Activated CD4-positive, alpha-beta memory T cell treated with anti-CD3 and anti-CD28 coated beads for 36 hours (primary cell): ENCODE measurements at regions not wholly inside any gene's neighbourhood (a gene's known extent, or its start where the extent isn't known, plus 50 kb on each side); places are given as distances from the start of the nearest gene placed in this dataset.

Experiments used
- CTCF ChIA-PET: fragments of 350-600 bp; sonication (Branson Sonifier 250); formaldehyde crosslinking; loops from one replicate; lab custom pipeline; 2021; ENCODE audit warnings: antibody characterized with exemption, inconsistent platforms; lab: Charles Lee
- POLR2A ChIA-PET: fragments of 350-600 bp; sonication (Branson Sonifier 250); formaldehyde crosslinking; loops from one replicate; lab custom pipeline; 2021; ENCODE audit warnings: antibody characterized with exemption; lab: Charles Lee
- DNase-seq: peaks from one replicate; pipeline ENCODE4 v3.0.0-alpha.2; 2020
- H3K27ac Mint-ChIP-seq: one replicate; pipeline ENCODE4 v1.8.0; 2021; ENCODE audit warnings: mixed read lengths
- H3K27me3 Mint-ChIP-seq: one replicate; pipeline ENCODE4 v1.8.0; 2021; ENCODE audit warnings: mixed read lengths
- H3K36me3 Mint-ChIP-seq: one replicate; pipeline ENCODE4 v1.8.0; 2021; ENCODE audit warnings: mixed read lengths
- H3K4me1 Mint-ChIP-seq: one replicate; pipeline ENCODE4 v1.8.0; 2021; ENCODE audit warnings: low read depth, mixed read lengths
- H3K4me3 Mint-ChIP-seq: one replicate; pipeline ENCODE4 v1.8.0; 2021; ENCODE audit warnings: mild to moderate bottlenecking, mixed read lengths
- H3K9me3 Mint-ChIP-seq: one replicate; pipeline ENCODE4 v1.8.0; 2021; ENCODE audit warnings: mixed read lengths
- intact Hi-C: fragments of 100-400 bp; cut with micrococcal nuclease; formaldehyde crosslinking; loops from one replicate; pipeline ENCODE4 v1.15.1; 2023

DNA sequence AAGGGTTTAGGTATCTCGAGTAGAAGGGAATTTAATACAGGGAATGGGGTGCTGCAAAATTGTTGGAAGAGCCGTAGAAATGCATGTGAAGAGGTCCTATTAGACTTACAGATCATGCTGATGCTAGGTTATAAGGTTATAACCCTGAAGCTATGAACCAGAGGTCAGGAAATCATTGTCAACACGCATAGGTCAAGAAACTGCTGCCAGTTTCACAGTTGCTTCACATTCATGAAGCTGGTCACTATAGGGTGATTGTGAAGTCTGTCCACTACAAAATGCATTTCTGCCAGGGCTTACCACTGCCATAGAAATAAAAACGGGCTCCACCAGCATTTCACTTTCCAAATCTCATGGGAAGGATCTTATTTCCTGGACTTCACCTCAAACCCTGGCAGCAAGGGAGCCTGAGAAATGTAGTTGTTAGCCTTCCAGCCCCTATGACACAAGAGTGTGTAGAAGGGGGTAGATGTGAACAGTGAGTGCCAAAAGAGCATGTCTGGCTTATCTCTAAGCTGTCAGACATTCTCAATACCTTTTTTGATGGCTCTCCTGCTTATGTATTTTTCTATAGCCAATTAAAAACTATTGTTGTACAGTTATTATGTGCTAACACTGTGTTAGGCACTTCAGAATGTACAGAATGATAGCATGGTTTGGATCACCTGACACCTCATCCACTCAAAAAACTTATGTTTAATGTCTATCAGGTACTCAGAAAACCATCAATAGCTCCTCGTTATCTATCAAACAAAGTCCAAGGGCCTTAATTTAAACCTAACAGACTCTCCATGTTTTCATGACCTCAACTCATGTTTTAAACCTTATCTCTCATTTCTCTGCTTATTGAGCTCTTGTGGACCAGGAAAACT, 148.3 kb upstream of the TSC22D2 start:
- no peaks in the 10 kb centered on the region for H3K4me1 Mint-ChIP-seq
- no peak overlapping the region for H3K4me3 Mint-ChIP-seq
- peaks cover 7% of the 10 kb centered on the region for H3K27me3 Mint-ChIP-seq
- no peaks in the 10 kb centered on the region for H3K36me3 Mint-ChIP-seq
- H3K9me3 Mint-ChIP-seq: no peaks in the 10 kb centered on the region
- DNase-seq: no peak
- intact Hi-C loops: no loop called here
- ChIA-PET POLR2A (no interaction called here), CTCF (interaction anchor here (1.1 kb wide), 2 partner anchors 39 to 44 kb away, joined by 3 to 4 read pairs; no protein-coding TSS in a partner anchor)
- H3K27ac Mint-ChIP-seq: no peak overlapping the region

DNA sequence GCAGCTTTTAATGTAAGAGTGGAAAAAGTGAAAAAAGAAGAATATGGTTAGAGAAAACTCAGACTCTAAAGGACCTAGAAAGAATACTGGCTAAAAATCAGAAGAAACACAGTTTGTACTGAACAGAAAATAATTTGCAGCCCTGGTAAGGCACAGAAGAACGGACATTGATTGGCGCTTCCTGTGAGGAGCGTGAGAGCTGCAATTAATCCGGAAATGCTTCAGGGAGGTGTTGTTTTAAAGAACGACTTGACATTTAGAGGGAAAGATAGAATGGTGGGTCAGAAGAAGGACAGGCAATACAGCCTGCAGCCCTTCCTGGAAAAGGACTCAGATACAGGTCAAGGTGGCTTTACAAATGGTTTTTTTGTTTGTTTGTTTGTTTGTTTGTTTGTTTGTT, 151.3 kb upstream of the TSC22D2 start:
- Mint-ChIP-seq H3K27ac (no peak overlapping the region), H3K4me3 (no peak overlapping the region), H3K4me1 (no peaks in the 10 kb centered on the region), H3K27me3 (peaks cover 7% of the 10 kb centered on the region), H3K9me3 (no peaks in the 10 kb centered on the region), H3K36me3 (no peaks in the 10 kb centered on the region)
- ChIA-PET CTCF (no interaction called here), POLR2A (interaction anchor here (0.7 kb wide), 1 partner anchor 40 kb away, joined by 3 read pairs; no protein-coding TSS in a partner anchor)
- no peak for DNase-seq
- intact Hi-C loops: no loop called here

DNA sequence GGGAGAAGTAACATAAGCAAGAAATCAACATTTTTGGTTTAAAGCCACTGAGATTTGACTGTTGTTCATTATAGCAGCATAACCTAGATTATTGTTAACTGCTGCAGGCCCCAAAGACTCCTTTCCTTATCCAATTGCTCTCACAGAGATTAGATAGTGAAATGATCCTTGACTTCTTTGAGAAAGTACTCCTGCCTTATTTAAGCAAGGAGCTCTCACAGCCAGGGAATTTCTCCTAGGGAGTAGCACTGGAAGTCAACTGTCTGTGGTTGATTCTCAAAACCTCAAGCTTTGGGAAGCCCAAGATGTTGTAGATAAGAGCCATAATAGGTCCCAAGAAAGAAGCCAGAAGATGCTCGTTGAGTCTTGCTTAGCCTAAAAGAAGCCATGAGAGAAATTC, 151.8 kb upstream of the TSC22D2 start:
- Mint-ChIP-seq H3K36me3 (no peaks in the 10 kb centered on the region), H3K27ac (no peak overlapping the region), H3K27me3 (peaks cover 7% of the 10 kb centered on the region), H3K4me1 (no peaks in the 10 kb centered on the region), H3K4me3 (no peak overlapping the region), H3K9me3 (no peaks in the 10 kb centered on the region)
- intact Hi-C loops: no loop called here
- ChIA-PET CTCF (interaction anchor here (0.9 kb wide), 1 partner anchor 218 kb away, joined by 3 read pairs; no protein-coding TSS in a partner anchor), POLR2A (no interaction called here)
- DNase-seq: no peak

DNA sequence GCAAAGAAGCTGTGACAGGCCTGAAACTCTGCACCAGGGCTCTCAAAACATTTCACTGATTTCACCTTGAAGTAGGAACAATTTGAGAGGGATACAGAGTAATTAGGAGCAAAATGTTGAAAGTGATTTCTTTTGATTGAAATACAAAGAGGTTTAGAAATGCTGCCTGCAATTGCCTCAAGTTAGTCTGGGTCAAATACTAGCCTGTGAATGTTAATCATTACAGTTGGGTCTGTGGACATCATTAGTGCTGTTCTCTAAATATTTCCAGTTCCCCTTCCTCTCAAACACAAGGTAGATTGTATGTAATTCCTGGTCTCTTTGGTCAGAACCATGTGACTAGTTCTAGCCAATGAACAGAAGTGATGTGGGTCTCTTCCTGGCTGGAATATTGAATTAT, 152.3 kb upstream of the TSC22D2 start:
- ChIA-PET CTCF (interaction anchor here (0.9 kb wide), 1 partner anchor 219 kb away, joined by 3 read pairs; no protein-coding TSS in a partner anchor), POLR2A (no interaction called here)
- Mint-ChIP-seq H3K27me3 (peaks cover 7% of the 10 kb centered on the region), H3K9me3 (no peaks in the 10 kb centered on the region), H3K27ac (no peak overlapping the region), H3K36me3 (no peaks in the 10 kb centered on the region), H3K4me3 (no peak overlapping the region), H3K4me1 (no peaks in the 10 kb centered on the region)
- intact Hi-C loops: no loop called here
- no peak for DNase-seq

DNA sequence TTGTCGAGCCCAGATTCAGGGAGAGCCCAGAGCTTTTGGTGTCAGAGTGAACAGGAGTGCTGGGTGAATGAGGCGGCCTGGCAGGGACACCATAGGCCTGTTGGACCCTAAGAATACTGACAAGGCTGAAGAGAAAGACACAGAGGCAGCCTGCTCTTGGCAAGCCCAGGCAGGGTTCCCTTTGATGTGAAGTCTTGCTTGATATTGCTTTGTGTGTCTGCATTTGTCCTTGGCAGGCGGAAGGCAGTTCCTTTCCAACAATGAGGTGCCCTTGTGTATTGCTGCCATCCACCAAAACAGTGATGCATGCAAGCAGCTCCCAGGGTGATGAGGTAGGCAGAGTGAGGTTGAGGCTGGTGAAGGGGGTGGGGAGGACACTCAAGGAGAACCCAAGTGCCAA, 152.7 kb upstream of the TSC22D2 start:
- no peaks in the 10 kb centered on the region for H3K9me3 Mint-ChIP-seq
- POLR2A ChIA-PET: no interaction called here
- CTCF ChIA-PET: interaction anchor here (0.9 kb wide), 1 partner anchor 219 kb away, joined by 3 read pairs; no protein-coding TSS in a partner anchor
- no peak overlapping the region for H3K27ac Mint-ChIP-seq
- peaks cover 7% of the 10 kb centered on the region for H3K27me3 Mint-ChIP-seq
- no peak for DNase-seq
- no peaks in the 10 kb centered on the region for H3K36me3 Mint-ChIP-seq
- H3K4me1 Mint-ChIP-seq: no peaks in the 10 kb centered on the region
- no peak overlapping the region for H3K4me3 Mint-ChIP-seq
- intact Hi-C loops: no loop called here

DNA sequence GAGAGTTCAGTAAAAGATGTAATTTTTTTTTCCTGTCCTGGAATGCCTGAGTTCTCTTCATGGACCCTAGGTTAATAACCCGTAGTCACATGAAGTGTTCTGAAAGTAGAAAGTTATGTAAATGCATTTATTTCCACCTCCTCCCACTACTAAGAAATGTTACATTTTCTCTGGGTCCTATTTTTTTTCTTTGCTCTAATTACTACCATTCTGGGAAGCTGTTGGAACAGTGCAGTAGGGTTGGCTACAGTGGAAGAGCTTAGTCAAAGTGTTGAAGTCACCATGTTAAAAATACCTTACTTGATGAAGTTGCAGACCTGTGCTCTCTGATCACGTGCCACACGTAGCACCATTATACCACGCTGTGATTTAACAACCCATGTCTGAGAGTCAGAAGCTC, 153.8 kb upstream of the TSC22D2 start:
- POLR2A ChIA-PET: no interaction called here
- CTCF ChIA-PET: no interaction called here
- intact Hi-C loops: no loop called here
- H3K36me3 Mint-ChIP-seq: no peaks in the 10 kb centered on the region
- peaks cover 7% of the 10 kb centered on the region for H3K27me3 Mint-ChIP-seq
- no peak overlapping the region for H3K27ac Mint-ChIP-seq
- no peak overlapping the region for H3K4me3 Mint-ChIP-seq
- no peaks in the 10 kb centered on the region for H3K9me3 Mint-ChIP-seq
- H3K4me1 Mint-ChIP-seq: no peaks in the 10 kb centered on the region
- DNase-seq: no peak

DNA sequence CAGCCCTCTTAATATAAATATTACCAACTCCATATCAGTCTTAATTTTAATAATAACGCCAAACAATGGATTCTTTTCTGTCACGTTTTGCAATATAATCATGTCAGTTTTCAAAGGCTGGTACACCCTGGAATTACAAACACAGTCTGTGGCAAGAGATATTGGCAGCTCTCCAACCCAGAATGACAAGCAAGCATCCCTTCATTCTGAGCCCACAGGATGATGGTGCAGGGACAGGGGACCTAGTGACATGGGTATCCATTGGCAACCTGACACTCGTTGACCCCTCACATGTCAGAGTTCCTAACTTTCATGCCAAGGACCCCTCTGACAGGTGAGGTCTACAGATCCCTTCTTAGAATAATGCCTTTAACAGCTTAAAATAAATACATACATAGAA, 154.5 kb upstream of the TSC22D2 start:
- H3K27ac Mint-ChIP-seq: no peak overlapping the region
- ChIA-PET CTCF (no interaction called here), POLR2A (no interaction called here)
- no peak overlapping the region for H3K4me3 Mint-ChIP-seq
- no peaks in the 10 kb centered on the region for H3K4me1 Mint-ChIP-seq
- intact Hi-C loops: no loop called here
- no peaks in the 10 kb centered on the region for H3K9me3 Mint-ChIP-seq
- peaks cover 7% of the 10 kb centered on the region for H3K27me3 Mint-ChIP-seq
- no peak for DNase-seq
- H3K36me3 Mint-ChIP-seq: no peaks in the 10 kb centered on the region

DNA sequence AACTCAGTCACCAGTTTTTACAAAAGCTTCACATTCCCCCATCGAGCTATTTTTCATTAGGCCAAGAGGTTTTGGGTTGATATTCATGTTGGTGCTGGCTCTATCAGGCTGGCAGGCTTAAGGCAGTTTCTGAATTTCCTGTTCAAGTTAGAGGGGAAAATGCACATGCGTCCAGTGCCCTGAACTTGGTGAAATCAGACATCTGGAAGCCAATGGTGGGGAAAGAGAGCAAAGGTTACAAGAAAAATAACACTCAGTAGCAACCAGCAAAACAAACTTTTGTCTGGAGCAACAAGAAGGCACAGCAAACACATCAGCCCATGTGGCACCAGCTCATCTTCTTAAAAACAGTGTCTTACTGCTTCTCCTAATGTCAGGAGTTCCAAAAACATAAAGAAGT, 155.6 kb upstream of the TSC22D2 start:
- Mint-ChIP-seq H3K27me3 (peaks cover 9% of the 10 kb centered on the region), H3K27ac (no peak overlapping the region), H3K4me1 (no peaks in the 10 kb centered on the region), H3K9me3 (no peaks in the 10 kb centered on the region), H3K4me3 (no peak overlapping the region), H3K36me3 (no peaks in the 10 kb centered on the region)
- no peak for DNase-seq
- POLR2A ChIA-PET: no interaction called here
- CTCF ChIA-PET: interaction anchor here (0.5 kb wide), 1 partner anchor 714 kb away, joined by 3 read pairs; no protein-coding TSS in a partner anchor
- intact Hi-C loops: no loop called here

DNA sequence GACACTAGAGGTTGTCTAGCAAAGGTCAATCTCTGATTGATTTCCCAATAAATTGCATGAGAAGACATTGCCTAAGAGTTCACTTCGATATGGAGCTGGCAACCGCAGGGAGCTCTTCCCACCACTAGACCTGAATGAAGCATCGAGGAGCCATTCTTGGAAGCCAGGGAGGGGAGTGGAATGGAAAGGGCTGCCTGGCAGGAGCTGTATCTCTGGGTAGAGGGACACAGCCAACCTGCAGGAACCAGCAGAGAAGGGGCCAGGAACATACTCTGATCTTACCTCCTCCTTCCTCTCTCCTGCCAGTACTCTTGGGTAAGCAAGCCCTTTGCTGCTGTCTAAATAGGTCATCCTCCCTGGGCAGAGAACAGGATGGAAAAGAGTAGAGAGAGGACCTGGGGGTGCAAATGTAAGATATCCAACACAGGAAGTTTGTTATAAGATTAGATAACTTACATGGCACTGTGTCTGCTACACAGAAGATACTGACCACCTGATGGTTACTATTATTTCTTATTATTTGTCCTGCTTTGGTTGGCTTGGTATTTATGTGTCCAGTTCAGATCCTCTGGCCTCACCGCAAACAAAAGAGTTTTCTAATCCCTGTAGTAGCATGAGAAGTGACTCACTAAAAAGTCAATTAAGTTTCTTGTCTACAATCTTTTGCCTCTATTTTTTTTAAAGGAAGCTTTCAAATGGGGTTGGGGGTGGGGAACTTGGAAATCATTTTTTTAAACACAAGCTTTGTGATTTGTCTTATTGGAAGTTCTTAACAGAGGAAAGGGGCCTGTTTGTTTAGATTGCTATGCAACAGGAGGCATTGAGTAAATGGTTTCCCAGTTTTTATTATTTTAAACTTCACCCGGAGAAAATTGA, 156.7 kb upstream of the TSC22D2 start:
- no peak overlapping the region for H3K4me3 Mint-ChIP-seq
- no peaks in the 10 kb centered on the region for H3K9me3 Mint-ChIP-seq
- POLR2A ChIA-PET: no interaction called here
- peaks cover 9% of the 10 kb centered on the region for H3K27me3 Mint-ChIP-seq
- no peak for DNase-seq
- intact Hi-C loops: no loop called here
- H3K4me1 Mint-ChIP-seq: no peaks in the 10 kb centered on the region
- H3K27ac Mint-ChIP-seq: no peak overlapping the region
- H3K36me3 Mint-ChIP-seq: no peaks in the 10 kb centered on the region
- CTCF ChIA-PET: no interaction called here

DNA sequence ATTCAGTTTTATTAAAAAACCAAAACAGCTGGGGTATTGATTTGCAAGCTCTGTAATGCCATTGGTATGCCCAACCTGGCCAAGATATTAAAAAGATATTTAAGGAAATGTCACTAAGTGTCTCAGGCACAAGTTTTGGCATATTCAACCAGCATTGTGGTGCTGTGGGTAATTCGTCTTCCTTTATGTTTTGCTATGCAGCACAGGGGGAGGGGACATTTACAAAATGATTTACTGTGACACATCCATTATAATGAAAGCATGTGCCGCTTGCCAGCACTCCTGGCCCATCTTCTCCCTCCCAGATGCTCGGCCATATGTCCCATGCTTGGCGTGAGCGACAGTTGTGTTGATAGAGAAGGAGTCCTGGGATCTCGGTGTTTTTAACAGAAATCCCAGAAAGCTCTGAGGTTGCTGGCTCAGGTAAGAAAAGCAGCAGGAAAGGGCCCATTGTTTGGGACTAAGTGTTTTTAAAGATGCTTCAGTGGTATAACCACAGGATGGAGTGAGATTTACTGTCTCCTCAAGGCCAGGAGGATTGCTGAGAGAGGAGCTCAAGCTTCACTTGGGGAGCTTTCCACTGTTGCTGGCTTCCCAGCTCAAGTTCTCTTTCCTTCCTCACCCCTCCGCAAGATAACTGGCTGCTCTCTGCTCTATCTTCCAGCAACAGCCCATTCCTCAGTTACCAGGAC, 158.2 kb upstream of the TSC22D2 start:
- intact Hi-C loops: no loop called here
- peaks cover 11% of the 10 kb centered on the region for H3K27me3 Mint-ChIP-seq
- H3K4me1 Mint-ChIP-seq: no peaks in the 10 kb centered on the region
- H3K36me3 Mint-ChIP-seq: no peaks in the 10 kb centered on the region
- no peak overlapping the region for H3K27ac Mint-ChIP-seq
- H3K4me3 Mint-ChIP-seq: no peak overlapping the region
- H3K9me3 Mint-ChIP-seq: no peaks in the 10 kb centered on the region
- ChIA-PET POLR2A (no interaction called here), CTCF (no interaction called here)
- DNase-seq: no peak

DNA sequence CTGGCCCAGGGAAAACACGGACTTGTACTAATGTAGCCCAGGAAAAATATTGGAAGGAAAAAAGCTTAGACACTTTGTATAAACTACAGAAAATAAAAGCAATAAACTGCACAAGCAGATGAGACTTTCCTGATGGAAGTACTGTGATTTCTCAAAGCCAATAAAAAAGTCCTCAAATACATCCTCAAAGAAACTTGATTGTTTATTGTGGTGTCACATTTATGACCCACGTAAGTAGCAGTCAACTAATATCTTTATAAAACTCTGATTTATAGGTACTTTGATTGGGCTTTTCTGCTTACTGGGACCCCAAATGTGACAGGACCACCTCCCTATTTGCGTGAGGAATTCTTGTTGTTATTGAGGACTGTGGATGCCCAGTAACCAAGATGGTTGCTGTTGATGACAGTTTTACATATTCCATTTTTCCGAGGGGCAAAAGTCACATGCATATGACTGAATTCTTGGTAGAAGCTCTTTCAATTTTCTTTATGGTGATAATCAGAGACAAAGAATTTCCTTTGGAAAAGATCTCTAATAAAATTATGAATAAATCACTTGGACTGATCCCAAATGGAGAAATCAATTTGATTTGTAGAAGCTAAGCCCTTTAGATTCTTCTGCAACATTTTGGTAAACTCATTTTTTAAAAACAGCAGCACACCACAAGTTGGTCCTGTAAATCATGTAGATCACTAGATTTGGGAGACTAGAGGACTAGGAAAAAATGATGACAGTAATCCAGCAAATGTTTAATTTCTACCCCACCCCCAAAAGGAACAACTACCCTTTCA, 159.0 kb upstream of the TSC22D2 start:
- Mint-ChIP-seq H3K36me3 (no peaks in the 10 kb centered on the region), H3K27ac (no peak overlapping the region), H3K27me3 (peaks cover 13% of the 10 kb centered on the region), H3K4me3 (no peak overlapping the region), H3K9me3 (no peaks in the 10 kb centered on the region), H3K4me1 (no peaks in the 10 kb centered on the region)
- intact Hi-C loops: no loop called here
- no peak for DNase-seq
- POLR2A ChIA-PET: no interaction called here
- CTCF ChIA-PET: no interaction called here
